Motor neuron (in vitro differentiated cells): ENCODE measurements at regions not wholly inside any gene's neighbourhood (a gene's known extent, or its start where the extent isn't known, plus 50 kb on each side); places are given as distances from the start of the nearest gene placed in this dataset.

ENCODE experiments used
- ATAC-seq, 8 experiments: fragments of 200-7000 bp; cut with Tn5 transposase; replicated peaks in 6 of 8; 2 replicates each; pipeline ENCODE4 v1.8.0; 2021; ENCODE audit warnings: mild to moderate bottlenecking in 8 of 8, moderate library complexity in 8 of 8
- H3K27ac ChIP-seq, 2 donors: fragments of 250-450 bp; sonication (Bioruptor Pico); 2 replicates each; pipeline ENCODE4 v1.9.0; 2021; ENCODE audit warnings: antibody characterized with exemption in 2 of 2, mild to moderate bottlenecking in 2 of 2, moderate library complexity in 1 of 2
- H3K4me1 ChIP-seq, 2 donors: fragments of 250-450 bp; sonication (Bioruptor Pico); replicated peaks in 1 of 2; 2 replicates each; pipeline ENCODE4 v1.6.1; 2021; ENCODE audit warnings: antibody characterized with exemption in 2 of 2, mild to moderate bottlenecking in 2 of 2, moderate library complexity in 1 of 2
- H3K4me3 ChIP-seq, 5 donors: fragments of 250-450 bp; sonication (Bioruptor Pico); 2 replicates each; pipeline ENCODE4 v1.9.0; 2021; ENCODE audit warnings: antibody characterized with exemption in 5 of 5, mild to moderate bottlenecking in 5 of 5, moderate library complexity in 4 of 5
- WGBS, 10 experiments: fragments of 450-650 bp; shearing (Covaris generic); methylation state at CpG; one replicate each; pipeline ENCODE4 v1.0.0; 2022; 5-methylcytosine and 5-hydroxymethylcytosine counted together
- in situ Hi-C, 9 experiments: fragments of 400-800 bp; cut with MboI; loops; one replicate each; pipeline ENCODE4 v1.15.0; 2021; ENCODE audit warnings: low sequenced_read_pairs in 9 of 9, low pct_unique_long_range_greater_than_20kb in 2 of 9; ENCODE audit not compliant: unreplicated experiment in 9 of 9

DNA sequence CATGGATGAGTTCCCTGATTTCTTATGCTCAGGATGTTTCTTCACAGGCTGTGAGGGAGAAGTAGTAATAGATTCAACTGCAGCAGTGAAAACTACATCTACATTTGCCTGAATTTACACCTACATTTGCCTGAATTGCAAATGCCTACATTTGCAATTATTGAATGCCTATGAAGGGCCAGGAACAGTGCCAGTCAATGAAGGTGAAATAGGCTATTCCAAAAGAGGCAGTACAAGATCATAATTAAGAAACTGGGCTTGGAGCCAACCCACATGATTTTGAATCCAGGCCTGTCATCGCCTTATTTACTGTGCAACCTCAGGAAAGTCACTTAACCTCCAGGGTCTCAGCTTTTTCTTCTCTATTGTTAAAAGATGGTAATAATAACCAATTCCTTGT lies 1353.3 kb downstream of the FAM181B start:
- 0 to 40% (median 0%) methylated on average over 1 of the region's 1 CpG; no CpG with 5 or more reads in 6 of the 10 experiments for WGBS, 10 experiments
- Histone ChIP-seq H3K4me1 (no peaks in the 10 kb centered on the region), H3K4me3 (no peak overlapping the region), H3K27ac (no peak overlapping the region)
- in situ Hi-C loops, result no loop called here
- peak in 6 of 8 experiments; percentile 38 to 98 (median 90) for ATAC-seq

DNA sequence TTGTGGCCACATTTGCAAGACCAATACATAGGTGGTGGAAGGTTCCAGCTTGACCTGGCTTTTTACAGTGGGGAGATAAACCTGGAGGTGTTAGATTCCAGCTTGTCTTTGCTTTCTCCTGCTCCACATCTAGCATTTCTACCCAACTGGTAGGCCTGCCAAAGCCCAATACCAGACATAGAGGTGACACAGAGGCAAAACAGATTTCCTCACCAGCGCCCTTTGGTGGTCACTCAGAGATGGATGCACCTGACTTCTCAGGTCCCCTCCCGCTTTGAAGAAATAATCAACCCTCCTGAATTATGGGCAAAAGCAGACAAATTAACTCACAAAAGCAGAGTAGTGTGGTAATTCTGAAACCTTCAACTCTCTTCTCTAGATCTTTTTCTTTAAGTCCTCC lies 1356.2 kb downstream of the FAM181B start:
- Histone ChIP-seq H3K4me1 (no peaks in the 10 kb centered on the region), H3K27ac (no peak overlapping the region), H3K4me3 (no peak overlapping the region)
- 0 to 100% (median 86%) methylated on average over 1 to 2 of the region's 2 CpGs; no CpG with 5 or more reads in 3 of the 10 experiments for WGBS, 10 experiments
- ATAC-seq, result no peak
- in situ Hi-C loops, result no loop called here

DNA sequence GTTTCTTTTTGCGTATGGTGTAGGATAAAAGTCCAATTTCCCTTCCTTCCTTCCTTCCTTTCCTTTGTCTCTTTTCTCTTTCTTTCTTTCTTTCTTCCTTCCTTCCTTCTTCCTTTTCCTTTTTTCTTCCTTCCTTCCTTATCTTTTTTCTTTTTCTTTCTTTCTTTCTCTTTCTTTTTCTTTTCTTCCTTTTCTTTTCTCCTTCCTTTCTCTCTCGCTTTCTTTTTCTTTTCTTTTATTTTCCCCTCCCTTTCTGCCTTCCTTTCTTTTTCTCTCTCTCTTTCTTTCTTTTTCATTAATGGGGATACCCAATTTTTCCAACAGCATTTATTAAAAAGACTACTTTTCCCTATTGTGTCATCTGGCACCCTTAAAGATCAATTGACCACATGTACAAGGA lies 1359.7 kb downstream of the FAM181B start:
- H3K27ac ChIP-seq, result no peak overlapping the region
- WGBS, 10 experiments, result 0 to 93% (median 87%) methylated on average over 1 to 2 of the region's 2 CpGs
- H3K4me1 ChIP-seq, result no peaks in the 10 kb centered on the region
- no peak for ATAC-seq
- H3K4me3 ChIP-seq, result no peak overlapping the region
- in situ Hi-C loops, result no loop called here

DNA sequence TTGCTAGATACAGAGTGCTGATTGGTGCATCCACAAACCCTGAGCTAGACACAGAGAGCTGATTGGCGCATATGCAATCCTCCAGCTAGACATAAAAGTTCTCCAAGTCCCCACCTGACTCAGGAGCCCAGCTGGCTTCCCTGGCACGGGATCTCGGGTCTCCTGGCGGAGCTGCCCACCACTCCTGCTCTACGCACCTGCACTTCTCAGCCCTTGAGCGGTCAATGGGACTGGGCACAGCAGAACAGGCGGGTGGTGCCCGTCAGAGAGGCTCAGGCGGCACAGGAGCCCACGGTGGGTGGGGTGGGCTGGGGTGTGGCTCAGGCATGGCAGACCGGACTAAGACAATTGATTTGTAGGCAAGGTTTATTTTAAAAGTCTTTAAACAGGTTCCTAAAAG lies 1365.5 kb downstream of the FAM181B start:
- 0 to 100% (median 58%) methylated on average over 1 to 8 of the region's 11 CpGs; no CpG with 5 or more reads in 4 of the 10 experiments for WGBS, 10 experiments
- Histone ChIP-seq H3K27ac (no peak overlapping the region), H3K4me1 (no peaks in the 10 kb centered on the region), H3K4me3 (no peak overlapping the region)
- ATAC-seq, result no peak
- in situ Hi-C loops, result no loop called here

DNA sequence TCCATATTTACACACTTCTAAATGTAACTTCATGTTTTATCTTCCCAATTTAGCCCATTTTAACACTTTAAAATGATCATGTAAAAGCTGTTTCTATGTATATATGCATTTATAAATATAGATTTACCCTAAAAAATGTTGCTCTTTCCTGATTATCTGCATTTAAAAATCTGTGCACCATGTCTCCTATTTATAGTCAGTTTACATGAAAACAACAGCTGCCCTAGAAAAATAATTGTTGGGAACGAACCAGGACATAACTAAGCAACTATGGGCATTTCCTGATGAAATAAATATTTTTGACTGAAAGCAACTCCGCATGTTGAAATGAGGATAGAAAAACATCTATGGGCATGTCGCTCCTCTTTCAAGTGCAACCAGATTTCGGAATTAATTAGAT lies 1368.2 kb downstream of the FAM181B start:
- in situ Hi-C loops, result no loop called here
- Histone ChIP-seq H3K4me3 (no peak overlapping the region), H3K27ac (no peak overlapping the region), H3K4me1 (no peaks in the 10 kb centered on the region)
- no peak for ATAC-seq
- 10 to 100% (median 83%) methylated on average over 2 to 4 of the region's 4 CpGs; no CpG with 5 or more reads in 1 of the 10 experiments for WGBS, 10 experiments

DNA sequence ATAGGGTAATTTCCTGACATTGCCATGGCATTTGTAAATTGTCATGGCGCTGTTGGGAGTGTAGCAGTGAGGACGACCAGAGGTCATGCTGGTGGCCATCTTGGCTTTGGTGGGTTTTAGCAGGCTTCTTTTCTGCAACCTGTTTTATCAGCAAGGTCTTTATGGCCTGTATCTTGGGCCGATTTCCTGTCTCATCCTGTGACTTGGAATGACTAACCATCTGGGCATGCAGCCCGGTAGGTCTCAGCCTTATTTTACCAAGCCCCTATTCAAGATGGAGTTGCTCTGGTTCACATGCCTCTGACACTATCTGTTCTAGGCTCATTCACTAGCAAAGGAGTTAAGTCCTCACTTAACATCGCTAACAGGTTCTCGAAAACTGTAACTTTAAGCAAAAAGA lies 1374.2 kb downstream of the FAM181B start:
- in situ Hi-C loops, result no loop called here
- 12 to 100% (median 71%) methylated on average over 1 to 6 of the region's 6 CpGs; no CpG with 5 or more reads in 1 of the 10 experiments for WGBS, 10 experiments
- Histone ChIP-seq H3K27ac (no peak overlapping the region), H3K4me1 (no peaks in the 10 kb centered on the region), H3K4me3 (no peak overlapping the region)
- ATAC-seq, result no peak

DNA sequence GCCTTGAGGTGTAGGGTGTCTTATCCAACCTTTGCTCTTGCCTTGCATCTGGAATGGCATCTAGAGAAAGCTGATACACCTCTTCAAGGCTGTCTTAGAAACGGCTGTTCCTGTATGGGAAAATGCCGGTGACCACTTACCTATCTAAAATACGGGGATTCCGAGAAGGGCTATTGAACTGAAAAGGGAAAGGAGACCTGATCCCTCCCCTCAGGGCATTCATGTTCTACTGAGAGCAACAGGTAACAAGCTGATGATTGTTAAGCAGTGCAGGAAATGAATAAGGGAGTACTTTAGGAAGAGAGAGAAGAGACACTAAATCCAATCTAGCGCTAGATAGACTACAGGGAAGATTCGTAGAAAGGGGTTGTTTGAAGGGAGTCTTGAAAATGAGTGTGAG lies 1388.1 kb downstream of the FAM181B start:
- H3K27ac ChIP-seq, result no peak overlapping the region
- WGBS, 10 experiments, result 0 to 100% (median 80%) methylated on average over 1 to 6 of the region's 6 CpGs; no CpG with 5 or more reads in 1 of the 10 experiments
- no peak overlapping the region for H3K4me3 ChIP-seq
- peaks cover 0 to 3% of the 10 kb centered on the region in 2 donors for H3K4me1 ChIP-seq
- ATAC-seq, result no peak
- in situ Hi-C loops, result no loop called here

DNA sequence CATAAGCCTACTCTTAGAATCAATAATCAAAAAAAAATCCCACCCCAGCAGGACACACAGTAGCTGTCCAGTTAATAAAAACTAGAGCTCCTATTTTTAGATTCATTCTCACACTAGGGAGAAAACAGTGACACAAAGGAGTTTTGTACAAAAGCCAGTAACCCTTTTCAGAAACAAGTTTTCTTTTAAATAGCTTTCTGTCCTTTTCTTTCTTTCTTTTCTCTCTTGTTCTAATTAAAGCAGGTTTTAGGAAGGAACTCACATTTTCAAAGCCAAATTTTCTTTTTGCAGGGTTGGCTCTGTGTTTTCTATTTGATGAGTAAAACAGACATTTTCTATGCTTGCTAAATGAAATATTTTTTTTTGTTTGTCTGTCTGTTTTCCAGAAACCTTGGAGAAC lies 1390.7 kb downstream of the FAM181B start:
- in situ Hi-C loops, result no loop called here
- no peak for ATAC-seq
- H3K27ac ChIP-seq, result no peak overlapping the region
- peaks cover 0 to 3% of the 10 kb centered on the region in 2 donors for H3K4me1 ChIP-seq
- H3K4me3 ChIP-seq, result no peak overlapping the region

DNA sequence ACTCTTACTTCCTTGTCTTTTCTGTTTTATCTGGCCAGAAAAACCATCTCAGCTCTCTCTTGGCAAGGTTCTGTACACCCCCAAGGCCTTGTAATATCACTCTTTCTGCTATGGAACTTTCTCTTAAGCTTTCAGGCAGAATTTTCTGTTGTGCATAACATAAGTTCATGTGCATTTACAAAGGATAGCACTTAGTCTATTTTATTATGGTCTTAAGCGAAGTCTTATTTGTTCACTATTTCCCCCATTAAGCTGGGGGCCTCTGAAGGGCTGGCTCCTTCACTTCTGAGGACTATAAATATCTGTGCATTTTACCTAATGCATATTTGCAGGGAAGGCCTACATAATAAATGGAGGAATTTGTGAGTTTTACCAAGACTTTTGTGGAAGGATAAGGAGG lies 1393.4 kb downstream of the FAM181B start:
- in situ Hi-C loops, result no loop called here
- peak in 1 of 8 experiments; percentile 96 for ATAC-seq
- Histone ChIP-seq H3K4me1 (peaks cover 0 to 3% of the 10 kb centered on the region in 2 donors), H3K27ac (no peak overlapping the region), H3K4me3 (no peak overlapping the region)
- WGBS, 10 experiments, result 0 to 100% (median 82%) methylated on average over 1 of the region's 1 CpG; no CpG with 5 or more reads in 2 of the 10 experiments

DNA sequence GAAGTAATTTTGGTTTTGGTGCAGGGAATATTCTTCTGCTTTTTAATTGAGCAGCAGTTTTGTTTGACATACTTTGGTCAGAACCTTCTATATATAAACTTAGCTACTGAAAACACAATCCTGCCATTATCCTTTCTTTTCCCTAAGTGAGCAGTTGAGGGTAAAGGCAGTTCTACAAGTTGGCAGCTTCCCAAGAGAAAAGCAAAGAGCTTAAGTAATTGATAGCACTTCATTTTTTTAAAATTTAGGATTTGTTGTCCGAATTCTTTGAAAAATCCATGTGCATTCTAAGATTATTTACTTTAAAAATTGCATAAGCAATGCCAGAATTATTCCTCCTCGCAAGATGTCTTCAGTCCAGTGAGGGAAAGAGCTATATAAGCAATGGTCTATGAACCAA lies 1394.1 kb downstream of the FAM181B start:
- in situ Hi-C loops, result no loop called here
- H3K27ac ChIP-seq, result no peak overlapping the region
- 11 to 100% (median 50%) methylated on average over 1 to 2 of the region's 2 CpGs; no CpG with 5 or more reads in 1 of the 10 experiments for WGBS, 10 experiments
- peaks cover 0 to 3% of the 10 kb centered on the region in 2 donors for H3K4me1 ChIP-seq
- ATAC-seq, result peak in 1 of 8 experiments; percentile 9
- H3K4me3 ChIP-seq, result no peak overlapping the region

DNA sequence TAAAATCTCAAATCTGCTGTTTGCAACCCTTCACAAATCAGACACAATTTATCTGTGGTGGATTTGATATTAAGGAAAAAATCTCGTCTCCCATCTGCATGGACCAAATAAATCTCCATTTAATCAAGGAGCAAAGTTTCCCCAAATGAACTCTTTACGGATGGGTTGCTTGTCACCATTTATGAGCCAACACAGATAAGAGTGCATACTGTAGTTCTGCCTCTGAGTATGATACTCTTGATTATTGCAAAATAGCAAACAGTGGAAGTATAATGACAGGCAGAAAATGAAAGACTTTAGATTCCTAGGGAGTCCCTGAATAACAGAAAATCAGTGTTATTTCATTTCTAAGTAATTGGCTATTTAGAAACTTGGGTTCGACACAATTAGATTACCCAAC lies 1395.9 kb downstream of the FAM181B start:
- 21 to 94% (median 86%) methylated on average over 1 to 3 of the region's 3 CpGs; no CpG with 5 or more reads in 1 of the 10 experiments for WGBS, 10 experiments
- ATAC-seq, result no peak
- Histone ChIP-seq H3K4me1 (no peaks in the 10 kb centered on the region), H3K4me3 (no peak overlapping the region), H3K27ac (no peak overlapping the region)
- in situ Hi-C loops, result no loop called here

DNA sequence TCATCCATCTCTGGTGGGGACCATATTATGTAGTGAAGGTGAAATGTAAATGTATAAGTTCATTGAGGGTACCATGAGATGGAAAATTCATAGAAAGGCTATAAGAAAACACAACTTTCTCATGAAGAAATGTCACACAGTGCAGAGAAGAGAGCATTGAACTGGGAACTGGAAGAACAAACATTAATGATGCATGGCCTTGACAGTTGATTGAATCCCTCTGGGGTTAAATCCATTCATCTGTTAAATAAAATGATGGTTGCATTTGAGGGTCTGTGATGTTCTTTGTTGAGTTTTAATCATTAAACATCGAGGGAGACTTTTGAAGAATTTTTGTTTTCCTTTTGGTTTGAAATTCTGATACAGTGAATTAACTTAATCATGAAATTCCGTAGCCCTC lies 1401.4 kb downstream of the FAM181B start:
- 0 to 90% (median 63%) methylated on average over 1 to 2 of the region's 2 CpGs for WGBS, 10 experiments
- ATAC-seq, result no peak
- Histone ChIP-seq H3K4me3 (no peak overlapping the region), H3K27ac (no peak overlapping the region), H3K4me1 (no peaks in the 10 kb centered on the region)
- in situ Hi-C loops, result no loop called here

DNA sequence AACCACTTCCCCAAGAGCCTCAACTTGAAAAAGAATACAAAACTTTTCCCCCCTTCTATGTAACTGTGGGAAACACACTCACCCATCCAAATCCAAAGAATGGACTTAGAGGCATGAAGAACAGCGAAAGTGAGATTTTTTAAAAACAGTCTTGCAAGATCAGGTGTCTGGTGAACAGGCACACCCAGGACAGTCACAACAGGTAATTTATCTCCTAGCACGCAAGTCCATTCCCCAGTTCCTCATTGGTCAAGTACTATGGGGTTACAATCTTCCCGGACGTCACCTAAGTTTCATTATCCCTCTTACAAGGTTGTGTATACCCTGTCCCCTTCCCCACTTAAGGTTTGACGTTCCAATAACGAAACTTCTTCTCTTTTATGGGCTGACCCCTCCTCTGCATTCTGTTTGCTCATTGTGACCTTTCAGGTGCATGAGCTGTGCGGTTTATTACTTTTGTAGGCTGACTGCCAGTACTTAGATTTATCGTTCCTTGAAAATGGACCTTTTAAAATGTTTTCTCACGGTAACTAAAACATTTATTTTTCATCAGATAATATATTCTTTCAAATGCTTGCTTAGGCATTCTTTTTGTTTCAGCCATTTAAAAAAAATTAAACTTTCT lies 1401.9 kb downstream of the FAM181B start:
- in situ Hi-C loops, result no loop called here
- Histone ChIP-seq H3K4me1 (no peaks in the 10 kb centered on the region), H3K27ac (no peak overlapping the region), H3K4me3 (no peak overlapping the region)
- no peak for ATAC-seq
- 0 to 100% (median 87%) methylated on average over 1 to 8 of the region's 9 CpGs for WGBS, 10 experiments

DNA sequence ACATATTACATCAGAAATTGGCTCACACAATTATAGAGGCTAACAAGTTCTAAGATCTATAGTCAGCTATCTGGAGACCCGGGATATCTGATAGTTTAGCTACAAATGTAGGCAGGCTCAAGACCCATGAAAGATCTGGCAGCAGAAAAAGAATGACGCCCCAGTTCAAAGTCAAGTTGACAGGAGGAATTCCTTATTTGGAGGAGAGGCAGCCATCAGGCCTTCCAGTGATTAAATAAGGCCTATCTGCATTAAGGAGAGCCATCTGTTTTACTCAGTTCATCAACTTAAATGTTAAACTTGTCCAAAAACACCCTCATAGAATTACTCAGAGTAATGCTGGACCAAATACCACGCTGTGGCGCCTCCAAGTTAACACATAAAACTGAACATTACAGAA lies 1402.6 kb downstream of the FAM181B start:
- ATAC-seq, result no peak
- no peak overlapping the region for H3K27ac ChIP-seq

More for the DNA sequence above, 1402.6 kb downstream of the FAM181B start:
- in situ Hi-C loops, result no loop called here
- Histone ChIP-seq H3K4me3 (no peak overlapping the region), H3K4me1 (no peaks in the 10 kb centered on the region)
- WGBS, 10 experiments, result 28 to 100% (median 90%) methylated on average over 1 to 4 of the region's 4 CpGs; no CpG with 5 or more reads in 1 of the 10 experiments
